ENCODE measurements at regions not wholly inside any gene's neighbourhood (a gene's known extent, or its start where the extent isn't known, plus 50 kb on each side); places are given as distances from the start of the nearest gene placed in this dataset.

DNA sequence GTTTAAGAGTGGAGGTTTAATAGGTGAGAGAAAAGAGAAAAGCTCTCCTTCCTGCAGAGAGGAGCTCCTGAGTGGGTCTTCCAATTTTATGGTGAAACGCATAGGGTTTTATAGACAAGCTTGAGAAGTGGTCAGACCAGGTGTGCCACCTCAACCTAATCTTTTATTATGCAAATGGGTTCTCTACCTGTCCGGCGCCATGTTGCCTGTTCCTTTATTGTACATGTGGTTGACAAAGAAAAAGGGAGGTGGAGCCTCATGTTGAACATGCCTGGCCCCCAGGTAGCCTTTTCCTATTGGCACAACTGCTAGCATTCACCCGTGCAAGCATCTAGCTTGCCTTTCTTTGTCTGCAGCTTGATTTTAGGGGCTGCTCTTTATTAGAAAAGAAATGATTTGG lies 115.9 kb upstream of the F13A1 start:
- DNase-seq (ENCODE audit: low read depth in 1 of 2, low spot score in 1 of 2): no peak
- no peak overlapping the region for H3K4me3 ChIP-seq (replicated peaks; ENCODE audit: insufficient read depth, low read length)
- no peak overlapping the region for H3K27ac ChIP-seq (replicated peaks)
- TF ChIP-seq POLR2AphosphoS5 (IDR thresholded peaks at IDR 0.05; ENCODE audit: low read depth): no peak
- no peak for TF ChIP-seq GABPA (IDR thresholded peaks at IDR 0.05; ENCODE audit: low read depth)
- no peak for TF ChIP-seq SPI1 (IDR thresholded peaks at IDR 0.05; ENCODE audit: borderline replicate concordance, low read depth)
- TF ChIP-seq, protein P1, sequence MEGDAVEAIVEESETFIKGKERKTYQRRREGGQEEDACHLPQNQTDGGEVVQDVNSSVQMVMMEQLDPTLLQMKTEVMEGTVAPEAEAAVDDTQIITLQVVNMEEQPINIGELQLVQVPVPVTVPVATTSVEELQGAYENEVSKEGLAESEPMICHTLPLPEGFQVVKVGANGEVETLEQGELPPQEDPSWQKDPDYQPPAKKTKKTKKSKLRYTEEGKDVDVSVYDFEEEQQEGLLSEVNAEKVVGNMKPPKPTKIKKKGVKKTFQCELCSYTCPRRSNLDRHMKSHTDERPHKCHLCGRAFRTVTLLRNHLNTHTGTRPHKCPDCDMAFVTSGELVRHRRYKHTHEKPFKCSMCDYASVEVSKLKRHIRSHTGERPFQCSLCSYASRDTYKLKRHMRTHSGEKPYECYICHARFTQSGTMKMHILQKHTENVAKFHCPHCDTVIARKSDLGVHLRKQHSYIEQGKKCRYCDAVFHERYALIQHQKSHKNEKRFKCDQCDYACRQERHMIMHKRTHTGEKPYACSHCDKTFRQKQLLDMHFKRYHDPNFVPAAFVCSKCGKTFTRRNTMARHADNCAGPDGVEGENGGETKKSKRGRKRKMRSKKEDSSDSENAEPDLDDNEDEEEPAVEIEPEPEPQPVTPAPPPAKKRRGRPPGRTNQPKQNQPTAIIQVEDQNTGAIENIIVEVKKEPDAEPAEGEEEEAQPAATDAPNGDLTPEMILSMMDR (IDR thresholded peaks at IDR 0.05; ENCODE audit: insufficient read depth, low read length): no peak
- no peak for TF ChIP-seq REST (IDR thresholded peaks at IDR 0.05; ENCODE audit: insufficient replicate concordance, low read depth)
- H3K27me3 ChIP-seq (ENCODE audit: insufficient read depth, poor library complexity, severe bottlenecking): no peaks in the 10 kb centered on the region

DNA sequence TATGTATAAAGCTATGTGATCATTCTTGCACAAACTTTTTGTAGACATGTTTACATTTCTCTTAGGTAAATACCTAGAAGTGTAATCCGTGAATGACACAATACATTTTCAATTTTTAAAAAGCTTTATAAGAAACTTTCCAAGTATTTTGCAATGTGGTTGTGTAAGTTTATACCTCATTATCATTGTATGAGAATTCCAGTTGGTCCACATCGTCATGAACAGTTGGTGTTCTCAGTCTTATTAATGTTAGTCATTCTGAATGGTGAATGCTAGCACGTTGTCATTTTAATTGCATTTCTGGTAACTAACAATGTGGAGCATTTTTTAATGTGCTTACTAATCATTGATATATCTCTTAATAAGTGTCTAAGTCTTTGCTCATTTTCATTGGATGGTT lies 116.5 kb upstream of the F13A1 start:
- no peaks in the 10 kb centered on the region for H3K27me3 ChIP-seq (ENCODE audit: insufficient read depth, poor library complexity, severe bottlenecking)
- TF ChIP-seq REST (IDR thresholded peaks at IDR 0.05; ENCODE audit: insufficient replicate concordance, low read depth) (no peak), POLR2AphosphoS5 (IDR thresholded peaks at IDR 0.05; ENCODE audit: low read depth) (no peak), GABPA (IDR thresholded peaks at IDR 0.05; ENCODE audit: low read depth) (no peak), SPI1 (IDR thresholded peaks at IDR 0.05; ENCODE audit: borderline replicate concordance, low read depth) (no peak)
- TF ChIP-seq, protein P1 (IDR thresholded peaks at IDR 0.05; ENCODE audit: insufficient read depth, low read length): no peak
- DNase-seq (ENCODE audit: low read depth in 1 of 2, low spot score in 1 of 2): no peak
- H3K27ac ChIP-seq (replicated peaks): no peak overlapping the region
- H3K4me3 ChIP-seq (replicated peaks; ENCODE audit: insufficient read depth, low read length): no peak overlapping the region

DNA sequence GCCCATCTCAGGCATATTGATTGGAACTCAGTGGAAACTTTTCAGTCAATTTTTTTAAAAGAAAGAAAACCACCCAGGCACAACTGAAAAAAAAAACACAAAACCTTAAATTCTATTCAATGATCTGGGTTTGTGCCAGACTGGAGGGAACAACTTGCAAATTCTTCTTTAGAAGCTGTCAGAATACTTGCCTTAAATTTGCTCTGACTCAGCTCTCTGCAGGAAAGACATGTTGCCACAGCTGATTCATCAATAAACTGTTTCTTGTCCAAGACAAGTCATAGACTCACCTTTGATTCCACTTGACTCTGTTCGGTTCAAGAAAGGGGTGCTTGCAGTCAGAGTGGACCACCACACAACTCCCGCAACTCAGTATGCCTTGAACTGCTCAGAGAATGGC lies 117.8 kb upstream of the F13A1 start:
- TF ChIP-seq SPI1 (IDR thresholded peaks at IDR 0.05; ENCODE audit: borderline replicate concordance, low read depth) (no peak), POLR2AphosphoS5 (IDR thresholded peaks at IDR 0.05; ENCODE audit: low read depth) (no peak), GABPA (IDR thresholded peaks at IDR 0.05; ENCODE audit: low read depth) (no peak)
- H3K27ac ChIP-seq (replicated peaks): no peak overlapping the region
- no peak for DNase-seq (ENCODE audit: low read depth in 1 of 2, low spot score in 1 of 2)
- H3K27me3 ChIP-seq (ENCODE audit: insufficient read depth, poor library complexity, severe bottlenecking): no peaks in the 10 kb centered on the region
- H3K4me3 ChIP-seq (replicated peaks; ENCODE audit: insufficient read depth, low read length): no peak overlapping the region

DNA sequence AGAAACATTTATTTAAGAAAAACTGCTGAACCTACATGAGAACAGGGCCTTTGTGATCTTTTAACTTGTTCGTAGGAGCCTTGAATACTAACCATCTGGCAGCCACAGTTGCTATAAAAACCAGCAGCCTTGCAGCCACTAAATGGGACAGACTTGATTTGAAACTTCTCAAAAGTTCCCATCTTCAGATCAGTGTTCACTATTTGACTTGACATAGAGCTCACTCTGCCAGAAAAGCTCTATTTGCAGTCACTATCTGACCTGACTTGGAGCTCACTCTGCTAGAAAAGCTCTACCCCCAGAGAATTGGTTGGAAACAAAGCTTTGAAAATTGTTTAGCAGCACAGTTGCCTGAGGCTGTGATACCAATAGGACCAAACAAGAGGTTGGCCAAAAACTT lies 119.3 kb upstream of the F13A1 start:
- Histone ChIP-seq H3K4me3 (replicated peaks; ENCODE audit: insufficient read depth, low read length) (no peak overlapping the region), H3K27ac (replicated peaks) (no peak overlapping the region), H3K27me3 (ENCODE audit: insufficient read depth, poor library complexity, severe bottlenecking) (no peaks in the 10 kb centered on the region)
- TF ChIP-seq, protein P1 (IDR thresholded peaks at IDR 0.05; ENCODE audit: insufficient read depth, low read length): no peak
- TF ChIP-seq REST (IDR thresholded peaks at IDR 0.05; ENCODE audit: insufficient replicate concordance, low read depth): no peak
- TF ChIP-seq GABPA (IDR thresholded peaks at IDR 0.05; ENCODE audit: low read depth): no peak
- TF ChIP-seq SPI1 (IDR thresholded peaks at IDR 0.05; ENCODE audit: borderline replicate concordance, low read depth): no peak
- no peak for TF ChIP-seq POLR2AphosphoS5 (IDR thresholded peaks at IDR 0.05; ENCODE audit: low read depth)
- DNase-seq (ENCODE audit: low read depth in 1 of 2, low spot score in 1 of 2): no peak

All from HL-60 (cell line).